Neuron (in vitro differentiated cells): ENCODE measurements at regions not wholly inside any gene's neighbourhood (a gene's known extent, or its start where the extent isn't known, plus 50 kb on each side); places are given as distances from the start of the nearest gene placed in this dataset.

Experiments
- H2AFZ ChIP-seq: one replicate; pipeline ENCODE4 v1.6.1; 2013; ENCODE audit warnings: low read depth, mild to moderate bottlenecking, inconsistent platforms, low read length, moderate library complexity
- H3K27me3 ChIP-seq: one replicate; pipeline ENCODE4 v1.6.1; 2013; ENCODE audit warnings: low read length; ENCODE audit not compliant: insufficient read depth
- H3K36me3 ChIP-seq: one replicate; pipeline ENCODE4 v1.6.1; 2013; ENCODE audit warnings: low read length; ENCODE audit not compliant: insufficient read depth
- H3K4me1 ChIP-seq: one replicate; pipeline ENCODE4 v1.6.1; 2013; ENCODE audit warnings: low read length; ENCODE audit not compliant: insufficient read depth
- H3K4me3 ChIP-seq: 2 replicates; pipeline ENCODE4 v1.5.1; 2013; ENCODE audit warnings: mild to moderate bottlenecking, low read length, moderate library complexity
- H3K9me3 ChIP-seq: one replicate; pipeline ENCODE4 v1.6.1; 2013; ENCODE audit warnings: low read length

DNA sequence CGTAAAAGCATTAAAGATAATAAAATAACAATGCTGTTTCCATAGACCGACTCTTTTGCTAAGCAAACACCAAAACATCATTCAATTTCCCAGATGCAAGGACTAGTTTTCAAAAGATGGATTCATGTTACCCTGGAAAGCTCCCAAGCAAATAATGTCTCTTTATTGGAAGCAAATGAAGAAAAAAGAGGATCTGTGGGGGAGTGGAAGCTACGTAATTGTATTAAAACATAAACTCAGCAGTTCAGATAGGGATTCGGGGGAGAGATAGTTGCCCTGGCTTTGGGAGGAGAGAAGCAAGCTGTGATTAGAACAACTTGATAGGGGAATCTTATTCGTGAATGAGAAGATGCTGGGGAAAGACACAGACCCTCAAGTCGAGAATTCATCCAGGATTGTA is 491.0 kb upstream of the CLINT1 start:
- no peak overlapping the region for H3K4me3 ChIP-seq
- H3K27me3 ChIP-seq = no peaks in the 10 kb centered on the region
- H2AFZ ChIP-seq = no peak overlapping the region
- H3K4me1 ChIP-seq = no peaks in the 10 kb centered on the region
- H3K9me3 ChIP-seq = no peaks in the 10 kb centered on the region
- no peaks in the 10 kb centered on the region for H3K36me3 ChIP-seq

DNA sequence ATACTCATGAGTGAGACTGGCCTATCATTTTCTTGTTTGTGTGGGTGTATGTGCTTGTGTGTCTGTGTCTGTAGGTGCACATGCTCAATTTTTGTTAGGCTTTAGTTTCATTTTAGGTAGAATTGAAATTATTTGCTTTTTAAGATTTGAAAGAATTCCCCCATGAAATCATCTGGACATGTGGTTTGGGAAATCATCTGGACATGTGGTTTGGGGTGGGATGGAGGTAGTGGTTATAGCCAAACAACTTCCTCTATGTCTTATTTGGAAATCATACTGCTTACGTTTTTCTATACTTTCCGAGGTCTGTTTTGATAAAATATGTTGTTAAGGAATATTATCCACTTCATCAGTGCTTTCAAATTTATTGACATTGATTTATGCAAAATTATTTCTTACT is 485.4 kb upstream of the CLINT1 start:
- Histone ChIP-seq H3K4me3 (no peak overlapping the region), H3K4me1 (no peaks in the 10 kb centered on the region), H3K36me3 (no peaks in the 10 kb centered on the region)

DNA sequence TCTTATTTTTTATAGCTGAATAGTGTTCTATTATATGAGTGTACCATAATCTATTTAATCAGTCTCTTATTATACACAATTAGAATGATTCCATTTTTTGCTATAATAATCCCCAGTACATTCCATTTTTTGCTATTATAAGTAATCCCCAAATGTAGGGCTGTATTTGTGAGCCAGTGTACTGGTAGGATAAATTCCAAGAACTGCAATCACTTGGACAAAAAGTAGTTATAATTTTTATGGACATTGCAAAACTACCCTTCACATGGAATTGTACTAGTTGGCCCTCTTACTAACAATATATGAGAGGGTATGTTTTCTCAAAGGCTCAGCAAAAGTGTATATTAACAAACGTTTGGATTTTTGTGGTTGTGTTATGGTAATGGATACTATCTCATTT is 481.7 kb upstream of the CLINT1 start:
- H3K4me3 ChIP-seq = no peak overlapping the region
- no peaks in the 10 kb centered on the region for H3K9me3 ChIP-seq
- H3K36me3 ChIP-seq = no peaks in the 10 kb centered on the region
- no peaks in the 10 kb centered on the region for H3K4me1 ChIP-seq
- H3K27me3 ChIP-seq = no peaks in the 10 kb centered on the region
- H2AFZ ChIP-seq = no peak overlapping the region

More for the DNA sequence above, 485.4 kb upstream of the CLINT1 start:
- H2AFZ ChIP-seq = no peak overlapping the region
- no peaks in the 10 kb centered on the region for H3K27me3 ChIP-seq
- H3K9me3 ChIP-seq = no peaks in the 10 kb centered on the region

DNA sequence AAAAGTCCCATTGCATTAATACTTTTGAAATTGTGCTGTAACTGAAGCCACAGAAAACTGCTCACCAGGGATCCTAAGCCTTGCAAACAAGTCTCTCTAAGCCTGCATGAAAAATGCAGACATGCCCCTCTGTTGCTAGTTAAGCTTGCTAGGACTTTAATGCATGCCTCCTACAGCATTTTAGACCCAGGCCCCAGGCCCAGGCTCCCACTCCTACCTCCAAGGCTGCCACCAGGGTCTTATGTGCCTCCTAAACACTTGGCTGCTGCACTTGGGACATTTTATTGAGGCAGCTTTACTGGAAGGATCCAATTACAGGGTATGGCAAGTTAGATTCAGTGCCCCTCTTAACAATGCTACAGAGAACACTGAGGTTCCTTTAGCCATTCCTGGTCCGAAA is 467.3 kb upstream of the CLINT1 start:
- Histone ChIP-seq H3K4me1 (no peaks in the 10 kb centered on the region), H3K9me3 (no peaks in the 10 kb centered on the region), H3K36me3 (no peaks in the 10 kb centered on the region), H3K27me3 (no peaks in the 10 kb centered on the region), H3K4me3 (no peak overlapping the region), H2AFZ (no peak overlapping the region)

DNA sequence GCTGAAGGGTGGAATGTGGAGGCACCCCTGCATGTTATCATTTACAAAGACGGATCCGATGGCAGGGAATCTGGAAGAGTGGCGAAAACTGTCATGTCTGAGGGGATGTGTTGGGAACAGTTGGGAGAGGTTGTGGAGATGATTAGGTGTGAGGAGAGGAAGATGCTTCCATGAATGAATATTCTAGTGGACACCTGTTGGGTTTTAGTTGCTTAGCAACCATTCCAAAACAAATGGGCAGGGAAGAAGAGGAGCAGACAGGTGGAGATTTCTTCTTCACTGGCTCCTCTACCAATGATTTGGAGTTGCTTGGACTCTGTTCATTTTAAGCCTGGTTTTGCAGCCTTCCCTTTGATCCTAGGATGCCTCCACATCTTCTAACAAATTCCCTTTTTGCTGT is 465.3 kb upstream of the CLINT1 start:
- Histone ChIP-seq H3K9me3 (no peaks in the 10 kb centered on the region), H3K27me3 (no peaks in the 10 kb centered on the region), H3K36me3 (no peaks in the 10 kb centered on the region), H3K4me3 (no peak overlapping the region), H3K4me1 (no peaks in the 10 kb centered on the region), H2AFZ (no peak overlapping the region)

DNA sequence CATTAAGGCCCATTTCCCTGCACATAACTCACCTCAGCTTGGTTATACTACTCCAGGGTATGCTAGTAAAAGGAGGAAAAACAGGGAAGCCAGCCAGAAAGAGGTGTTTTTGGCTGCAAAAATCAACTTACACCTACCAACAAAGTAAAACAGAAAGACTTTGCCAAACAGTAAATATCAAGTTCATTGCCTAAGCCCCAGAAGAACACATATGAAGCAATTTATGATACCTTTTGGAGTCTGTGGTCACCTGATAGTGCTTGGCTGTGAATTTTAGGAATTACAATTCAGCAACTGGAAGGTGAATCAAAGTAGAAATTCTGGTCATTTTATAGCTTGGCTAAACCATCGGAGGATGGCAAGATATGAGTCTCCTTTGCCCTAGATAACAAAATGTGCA is 463.7 kb upstream of the CLINT1 start:
- Histone ChIP-seq H3K27me3 (no peaks in the 10 kb centered on the region), H2AFZ (no peak overlapping the region)

DNA sequence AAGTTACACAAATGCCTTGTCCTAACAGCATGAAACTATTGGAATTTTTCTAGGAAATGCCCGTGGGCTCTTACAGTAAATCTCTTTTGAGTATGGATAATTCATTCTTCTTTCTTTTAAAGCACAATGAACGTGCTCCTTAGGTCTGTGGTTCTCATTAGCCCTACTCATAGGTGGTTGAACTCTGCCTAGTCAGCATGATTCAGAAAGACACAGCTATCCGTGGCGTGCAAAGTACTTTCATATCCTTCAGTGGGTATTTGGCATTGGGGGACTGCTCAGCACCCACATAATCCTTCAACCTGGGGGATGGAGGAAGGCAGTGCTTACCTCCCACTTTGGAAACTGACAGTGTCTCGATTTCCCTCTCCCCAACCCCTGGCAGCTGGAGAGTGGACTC is 462.0 kb upstream of the CLINT1 start:
- no peaks in the 10 kb centered on the region for H3K27me3 ChIP-seq
- no peaks in the 10 kb centered on the region for H3K36me3 ChIP-seq
- H3K4me1 ChIP-seq = no peaks in the 10 kb centered on the region
- H2AFZ ChIP-seq = no peak overlapping the region
- no peaks in the 10 kb centered on the region for H3K9me3 ChIP-seq
- no peak overlapping the region for H3K4me3 ChIP-seq

More for the DNA sequence above, 463.7 kb upstream of the CLINT1 start:
- Histone ChIP-seq H3K4me1 (no peaks in the 10 kb centered on the region), H3K9me3 (no peaks in the 10 kb centered on the region), H3K36me3 (no peaks in the 10 kb centered on the region), H3K4me3 (no peak overlapping the region)

DNA sequence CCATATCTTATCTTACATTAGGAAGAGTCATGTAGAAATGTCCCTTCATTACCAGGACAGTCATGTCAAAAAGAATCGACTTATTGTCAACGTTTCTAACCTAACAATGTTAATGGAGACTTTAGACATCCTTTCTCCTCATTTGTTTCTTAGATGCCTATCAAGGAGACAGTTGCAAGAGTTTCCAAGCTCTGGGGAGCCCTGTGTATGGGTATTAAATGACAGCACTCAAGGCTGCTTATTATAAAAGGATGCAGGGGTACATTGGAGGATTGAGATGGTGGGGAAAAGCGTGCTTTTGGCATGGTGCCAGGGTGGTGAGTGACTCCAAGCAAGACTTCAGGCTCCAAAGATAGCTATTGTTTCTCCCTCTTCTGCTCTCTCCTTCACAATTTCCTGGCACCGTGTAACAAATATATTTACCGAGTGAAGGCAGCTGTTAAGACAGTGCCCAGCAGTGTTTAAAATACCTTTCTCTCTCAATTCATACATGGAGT is 461.3 kb upstream of the CLINT1 start:
- Histone ChIP-seq H3K27me3 (no peaks in the 10 kb centered on the region), H3K9me3 (no peaks in the 10 kb centered on the region), H3K4me1 (no peaks in the 10 kb centered on the region), H3K4me3 (no peak overlapping the region), H3K36me3 (no peaks in the 10 kb centered on the region), H2AFZ (no peak overlapping the region)

DNA sequence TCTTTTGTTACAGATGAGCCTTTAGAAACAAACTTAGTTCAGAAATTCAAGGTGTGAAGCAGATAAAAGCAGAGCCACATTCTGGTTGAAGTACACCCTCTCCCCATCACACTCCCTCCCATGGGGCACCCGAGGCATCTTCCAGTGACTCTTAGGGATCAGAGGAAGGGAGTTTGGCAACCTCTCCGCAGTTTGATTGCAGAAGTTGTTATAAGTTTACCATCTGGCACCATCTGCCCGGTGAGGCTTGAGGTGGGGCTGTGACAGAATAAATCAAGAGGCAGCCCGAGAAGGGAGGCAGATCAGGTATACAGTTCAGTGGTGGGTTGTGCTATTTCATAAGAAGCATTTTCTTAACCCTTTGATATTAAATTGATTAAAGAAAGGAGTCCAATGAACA is 458.6 kb upstream of the CLINT1 start:
- Histone ChIP-seq H3K27me3 (no peaks in the 10 kb centered on the region), H3K9me3 (no peaks in the 10 kb centered on the region), H3K36me3 (no peaks in the 10 kb centered on the region), H3K4me1 (no peaks in the 10 kb centered on the region), H2AFZ (no peak overlapping the region), H3K4me3 (no peak overlapping the region)

DNA sequence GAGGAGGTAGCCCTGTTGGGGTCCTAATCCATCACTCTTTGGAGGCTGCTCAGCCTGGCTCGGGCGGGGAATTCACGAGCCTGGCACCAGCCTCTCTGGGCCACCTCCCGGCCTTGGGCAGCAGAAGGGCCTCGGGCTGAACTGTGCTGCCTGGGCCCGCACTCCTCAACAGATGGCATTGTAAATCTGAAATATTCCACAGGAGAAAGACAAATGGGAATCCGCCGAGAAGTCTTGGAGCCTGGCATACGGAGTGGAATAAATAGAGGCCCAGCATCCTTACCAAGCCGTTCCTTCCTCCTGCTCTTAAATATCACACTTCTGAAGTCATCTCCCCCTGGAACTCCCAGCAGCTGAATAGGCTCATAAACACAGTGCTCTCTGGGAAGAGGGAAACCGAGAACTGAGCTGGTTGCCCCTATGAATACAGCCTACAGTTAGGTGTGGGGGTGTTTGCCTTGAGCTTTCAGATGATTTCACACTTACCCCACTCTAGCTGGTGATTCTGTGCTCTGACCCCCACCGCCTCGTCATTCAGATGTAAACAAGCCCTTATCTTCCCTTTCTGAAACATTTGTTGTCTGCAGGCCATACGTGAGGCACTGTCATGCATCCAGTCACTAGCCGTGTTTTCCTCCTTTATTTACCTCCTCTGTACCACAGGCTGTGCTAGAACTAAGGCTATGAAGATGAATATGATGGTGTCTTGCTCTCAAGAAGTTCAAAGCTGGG is 455.0 kb upstream of the CLINT1 start:
- H3K36me3 ChIP-seq = no peaks in the 10 kb centered on the region
- H3K4me1 ChIP-seq = no peaks in the 10 kb centered on the region
- H3K27me3 ChIP-seq = no peaks in the 10 kb centered on the region
- no peak overlapping the region for H2AFZ ChIP-seq
- no peak overlapping the region for H3K4me3 ChIP-seq
- H3K9me3 ChIP-seq = no peaks in the 10 kb centered on the region

DNA sequence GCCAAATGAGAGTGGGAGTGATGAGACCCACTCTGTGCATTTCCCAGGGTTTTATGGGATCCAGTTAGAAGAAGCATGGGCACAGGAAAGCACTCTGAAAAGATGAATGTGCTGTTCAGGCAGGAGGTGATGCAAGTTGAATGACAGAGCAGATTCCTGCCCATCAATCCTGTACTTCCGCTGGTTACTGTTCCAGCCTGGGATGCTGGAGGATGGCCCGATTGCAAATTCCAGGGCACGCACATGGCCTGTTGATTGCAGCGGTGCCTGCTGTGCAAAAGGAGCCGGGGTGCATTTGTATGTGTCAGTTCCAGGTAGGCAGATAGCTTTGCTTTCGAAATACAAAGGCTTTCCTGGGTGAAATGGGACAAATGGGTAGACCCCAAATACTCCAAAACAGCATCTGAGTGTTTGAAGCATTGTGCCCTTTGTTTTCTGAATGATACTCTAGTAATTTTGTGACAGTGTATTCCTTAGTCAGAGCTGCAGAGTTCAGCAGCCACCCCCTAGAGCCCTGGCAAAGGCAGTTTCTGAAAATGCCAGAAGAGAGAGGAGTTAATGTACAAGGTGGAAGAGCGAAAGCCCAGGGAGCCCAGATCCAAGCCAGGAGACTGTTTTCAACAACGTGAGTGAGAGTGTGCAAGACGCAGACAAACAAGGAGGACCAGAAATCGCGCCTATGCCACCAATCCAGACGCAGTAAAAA is 454.2 kb upstream of the CLINT1 start:
- Histone ChIP-seq H3K9me3 (no peaks in the 10 kb centered on the region), H3K4me3 (no peak overlapping the region), H2AFZ (no peak overlapping the region), H3K27me3 (no peaks in the 10 kb centered on the region), H3K36me3 (no peaks in the 10 kb centered on the region), H3K4me1 (no peaks in the 10 kb centered on the region)

DNA sequence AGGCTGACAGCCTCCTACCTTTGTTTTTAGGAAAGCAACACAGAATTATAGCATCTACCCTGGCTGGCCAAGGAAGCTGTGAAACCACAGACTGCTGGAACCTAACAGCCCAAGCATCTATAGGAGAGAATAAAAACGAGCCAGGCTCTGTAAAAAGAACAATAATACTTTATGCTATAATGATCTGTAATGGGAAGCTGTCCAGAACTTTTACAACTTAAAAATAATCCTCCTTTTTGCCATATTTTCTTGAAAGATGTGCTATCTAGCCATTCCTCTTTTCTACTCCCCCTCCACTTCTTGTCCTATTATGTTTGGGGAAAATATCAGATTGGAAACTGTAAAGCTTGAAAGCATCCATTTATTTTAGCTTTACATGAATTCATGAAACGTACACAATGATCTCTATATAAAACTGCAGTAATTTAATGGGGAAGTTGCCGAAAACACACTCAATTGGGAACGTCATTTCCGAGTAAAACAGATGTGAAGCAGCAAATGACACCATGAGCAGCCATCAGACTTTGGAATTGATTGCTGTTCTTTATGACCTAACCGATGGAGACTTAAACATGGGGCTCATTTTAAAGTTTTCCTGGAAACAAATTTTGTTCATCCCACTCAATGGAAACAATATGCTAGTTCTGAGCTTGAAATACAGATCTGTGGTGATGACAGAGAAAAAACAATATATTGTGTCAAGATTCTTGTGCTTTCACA is 450.3 kb upstream of the CLINT1 start:
- H3K4me1 ChIP-seq = no peaks in the 10 kb centered on the region
- no peaks in the 10 kb centered on the region for H3K36me3 ChIP-seq
- no peak overlapping the region for H2AFZ ChIP-seq
- no peak overlapping the region for H3K4me3 ChIP-seq
- H3K9me3 ChIP-seq = no peaks in the 10 kb centered on the region
- H3K27me3 ChIP-seq = no peaks in the 10 kb centered on the region

DNA sequence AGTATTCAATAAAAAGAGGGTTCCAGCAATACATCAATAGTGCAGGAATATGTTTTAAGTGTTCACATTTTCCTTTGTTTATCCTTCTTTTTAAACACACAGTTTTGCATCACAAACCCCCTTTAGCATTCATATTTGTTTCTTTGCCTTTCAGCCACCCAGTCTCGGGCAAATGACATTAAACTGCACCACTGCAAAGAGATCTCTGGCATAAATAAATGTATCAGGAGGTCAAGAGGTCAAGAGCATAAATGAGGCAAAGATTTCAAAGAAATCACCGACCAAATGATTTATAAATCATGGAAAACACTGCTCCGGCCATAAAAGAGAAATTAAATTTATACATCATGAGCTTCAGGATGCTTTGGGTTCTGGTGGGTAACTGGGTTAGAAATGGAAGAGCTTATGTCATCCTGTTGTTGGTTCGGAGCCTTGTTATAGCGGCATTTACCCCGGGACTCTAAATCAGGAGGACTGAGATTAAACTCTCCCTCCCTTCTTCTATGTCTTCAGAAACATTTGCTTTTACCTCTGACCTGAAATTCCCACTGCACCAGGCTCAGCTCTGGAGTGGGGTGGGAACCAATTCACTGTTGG is 449.6 kb upstream of the CLINT1 start:
- H3K4me1 ChIP-seq = no peaks in the 10 kb centered on the region
- H3K4me3 ChIP-seq = no peak overlapping the region
- H2AFZ ChIP-seq = no peak overlapping the region
- no peaks in the 10 kb centered on the region for H3K9me3 ChIP-seq
- no peaks in the 10 kb centered on the region for H3K36me3 ChIP-seq
- H3K27me3 ChIP-seq = no peaks in the 10 kb centered on the region
